HG03066 (cell line): ENCODE measurements at regions not wholly inside any gene's neighbourhood (a gene's known extent, or its start where the extent isn't known, plus 50 kb on each side); places are given as distances from the start of the nearest gene placed in this dataset.
"Not testable (repeated sequence)": the region's sequence is repeated elsewhere in the genome, so short reads cannot be mapped to it uniquely, and the experiment has no call there.

Experiments
- ATAC-seq: cut with Tn5 transposase; IDR thresholded peaks from one replicate; pipeline ENCODE4 v1.9.1; 2021; ENCODE audit warnings: low read depth; ENCODE audit not compliant: unreplicated experiment

- no peak for ATAC-seq
Measured at GRCh38 chr6:137968455-137968804, 101.4 kb downstream of the TNFAIP3 start.

- ATAC-seq = no peak
Measured at GRCh38 chr6:137968901-137969300, 101.8 kb downstream of the TNFAIP3 start.

- ATAC-seq = no peak
Measured at GRCh38 chr6:137969874-137970273, 102.8 kb downstream of the TNFAIP3 start.

- ATAC-seq = no peak
Measured at GRCh38 chr6:137970368-137970767, 103.3 kb downstream of the TNFAIP3 start.

- ATAC-seq = no peak
Measured at GRCh38 chr6:137973201-137973600, 106.1 kb downstream of the TNFAIP3 start.

- ATAC-seq = no peak
Measured at GRCh38 chr6:137975188-137975940, 108.3 kb downstream of the TNFAIP3 start.

GRCh38 chr6:137976430-137976829 lies 109.4 kb downstream of the TNFAIP3 start:
- ATAC-seq = no peak

GRCh38 chr6:137977206-137977605 lies 110.1 kb downstream of the TNFAIP3 start:
- no peak for ATAC-seq

- no peak for ATAC-seq
Measured at GRCh38 chr6:137977814-137978213, 110.8 kb downstream of the TNFAIP3 start.

GRCh38 chr6:137978252-137978896 lies 111.3 kb downstream of the TNFAIP3 start:
- no peak for ATAC-seq

GRCh38 chr6:137979263-137979662 lies 112.2 kb downstream of the TNFAIP3 start:
- ATAC-seq = not testable (repeated sequence)

- ATAC-seq = no peak
Measured at GRCh38 chr6:137980777-137981176, 113.7 kb downstream of the TNFAIP3 start.

- no peak for ATAC-seq
Measured at GRCh38 chr6:137981758-137982157, 114.7 kb downstream of the TNFAIP3 start.

GRCh38 chr6:137982418-137983189 lies 115.5 kb downstream of the TNFAIP3 start:
- ATAC-seq = no peak

- no peak for ATAC-seq
Measured at GRCh38 chr6:137983269-137983668, 116.2 kb downstream of the TNFAIP3 start.

- no peak for ATAC-seq
Measured at GRCh38 chr6:137989664-137990063, 117.6 kb downstream of the PERP start.

GRCh38 chr6:137995371-137995770 lies 111.8 kb downstream of the PERP start:
- no peak for ATAC-seq

- no peak for ATAC-seq
Measured at GRCh38 chr6:137998461-137999019, 108.7 kb downstream of the PERP start.

GRCh38 chr6:137999815-138000214 lies 107.4 kb downstream of the PERP start:
- no peak for ATAC-seq

GRCh38 chr6:138000941-138001340 lies 106.3 kb downstream of the PERP start:
- ATAC-seq = no peak

GRCh38 chr6:138001750-138002349 lies 105.4 kb downstream of the PERP start:
- no peak for ATAC-seq
